PC-9 (cell line): ENCODE measurements at regions not wholly inside any gene's neighbourhood (a gene's known extent, or its start where the extent isn't known, plus 50 kb on each side); places are given as distances from the start of the nearest gene placed in this dataset.

Experiments
- CTCF ChIP-seq: fragments of 200-600 bp; sonication (generic); conservative IDR thresholded peaks from 2 replicates; pipeline ENCODE4 v1.6.1; 2017; ENCODE audit warnings: mixed run types, antibody characterized with exemption, mild to moderate bottlenecking, moderate library complexity
- EZH2 ChIP-seq: fragments of 200-600 bp; sonication (generic); IDR thresholded peaks from 2 replicates; pipeline ENCODE4 v1.8.0; 2017; ENCODE audit warnings: antibody characterized with exemption, low read depth

- TF ChIP-seq CTCF (no peak), EZH2 (no peak)
Observed at GRCh38 chr6:84618836-84619235, 145.6 kb downstream of the TBX18 start.
